ENCODE measurements at regions not wholly inside any gene's neighbourhood (a gene's known extent, or its start where the extent isn't known, plus 50 kb on each side); places are given as distances from the start of the nearest gene placed in this dataset.

DNA sequence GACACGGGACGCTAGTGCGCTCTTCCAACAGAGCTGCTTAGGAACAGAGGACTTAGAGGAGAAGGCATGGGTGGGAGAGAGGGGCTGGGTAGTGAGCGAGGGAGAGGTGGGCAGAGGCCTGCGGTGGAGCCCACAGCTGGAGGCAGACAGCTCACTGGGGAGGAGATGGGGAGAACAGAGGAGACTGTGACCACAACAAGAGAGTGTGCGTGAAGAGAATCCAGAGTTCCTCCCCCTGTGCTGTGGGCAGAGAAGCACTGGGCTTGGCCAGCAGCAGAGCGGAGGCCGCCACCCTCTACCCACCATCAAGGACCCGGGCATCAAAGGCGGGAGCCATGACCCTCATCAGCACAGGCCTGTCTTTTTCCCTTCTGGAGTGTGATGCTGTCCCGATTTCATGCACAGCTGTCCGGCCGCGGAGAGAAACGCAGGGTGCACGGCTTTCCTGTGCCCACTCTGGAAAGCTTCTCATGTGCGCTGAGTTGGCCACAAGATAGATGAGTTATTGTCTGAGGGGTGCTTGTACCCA lies 228.3 kb upstream of the IRX4 start:
- TF ChIP-seq ZFX (IDR thresholded peaks at IDR 0.05; ENCODE audit: borderline replicate concordance): no peak
- TF ChIP-seq, protein P1, sequence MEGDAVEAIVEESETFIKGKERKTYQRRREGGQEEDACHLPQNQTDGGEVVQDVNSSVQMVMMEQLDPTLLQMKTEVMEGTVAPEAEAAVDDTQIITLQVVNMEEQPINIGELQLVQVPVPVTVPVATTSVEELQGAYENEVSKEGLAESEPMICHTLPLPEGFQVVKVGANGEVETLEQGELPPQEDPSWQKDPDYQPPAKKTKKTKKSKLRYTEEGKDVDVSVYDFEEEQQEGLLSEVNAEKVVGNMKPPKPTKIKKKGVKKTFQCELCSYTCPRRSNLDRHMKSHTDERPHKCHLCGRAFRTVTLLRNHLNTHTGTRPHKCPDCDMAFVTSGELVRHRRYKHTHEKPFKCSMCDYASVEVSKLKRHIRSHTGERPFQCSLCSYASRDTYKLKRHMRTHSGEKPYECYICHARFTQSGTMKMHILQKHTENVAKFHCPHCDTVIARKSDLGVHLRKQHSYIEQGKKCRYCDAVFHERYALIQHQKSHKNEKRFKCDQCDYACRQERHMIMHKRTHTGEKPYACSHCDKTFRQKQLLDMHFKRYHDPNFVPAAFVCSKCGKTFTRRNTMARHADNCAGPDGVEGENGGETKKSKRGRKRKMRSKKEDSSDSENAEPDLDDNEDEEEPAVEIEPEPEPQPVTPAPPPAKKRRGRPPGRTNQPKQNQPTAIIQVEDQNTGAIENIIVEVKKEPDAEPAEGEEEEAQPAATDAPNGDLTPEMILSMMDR (IDR thresholded peaks at IDR 0.05): no peak
- H3K27ac ChIP-seq: no peak overlapping the region

DNA sequence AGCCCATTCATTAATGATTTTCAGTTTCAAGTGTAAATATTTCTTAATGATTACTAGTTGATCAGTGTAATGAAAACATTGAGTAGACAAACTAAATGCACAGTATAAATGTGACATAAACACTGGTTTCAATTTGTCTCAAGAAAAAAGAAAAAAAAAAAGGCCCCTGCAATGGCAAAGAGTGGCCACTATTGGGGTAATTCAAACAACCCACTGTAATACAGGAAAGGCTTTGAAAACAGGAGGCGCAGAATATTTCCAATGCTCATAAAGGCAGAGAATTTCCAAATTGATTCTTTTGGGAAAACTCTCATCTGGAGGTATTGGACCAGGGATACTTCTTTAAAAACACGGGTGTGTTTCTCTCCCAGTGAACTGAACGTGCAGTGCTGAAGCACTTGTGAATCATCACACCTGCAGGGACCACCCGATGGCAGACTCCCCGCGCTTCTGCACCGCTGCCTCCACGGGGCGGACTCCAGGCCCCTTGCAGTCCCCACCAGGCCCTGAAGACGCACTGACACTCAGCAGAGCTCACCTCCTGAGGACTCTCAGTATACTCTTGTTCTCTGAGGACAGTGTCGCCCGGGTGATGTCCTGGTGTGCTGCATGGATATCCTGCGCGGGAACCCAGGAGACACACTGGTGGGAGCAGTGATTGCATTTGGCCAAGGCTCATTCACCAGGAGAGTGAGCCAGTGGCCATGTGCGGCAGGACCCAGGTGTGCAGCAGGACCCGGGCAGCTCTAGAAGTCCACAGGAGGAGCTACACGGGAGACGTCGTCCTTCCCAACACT lies 227.6 kb upstream of the IRX4 start:
- H3K27ac ChIP-seq: no peak overlapping the region
- TF ChIP-seq, protein P1 (IDR thresholded peaks at IDR 0.05): no peak
- TF ChIP-seq ZFX (IDR thresholded peaks at IDR 0.05; ENCODE audit: borderline replicate concordance): no peak

DNA sequence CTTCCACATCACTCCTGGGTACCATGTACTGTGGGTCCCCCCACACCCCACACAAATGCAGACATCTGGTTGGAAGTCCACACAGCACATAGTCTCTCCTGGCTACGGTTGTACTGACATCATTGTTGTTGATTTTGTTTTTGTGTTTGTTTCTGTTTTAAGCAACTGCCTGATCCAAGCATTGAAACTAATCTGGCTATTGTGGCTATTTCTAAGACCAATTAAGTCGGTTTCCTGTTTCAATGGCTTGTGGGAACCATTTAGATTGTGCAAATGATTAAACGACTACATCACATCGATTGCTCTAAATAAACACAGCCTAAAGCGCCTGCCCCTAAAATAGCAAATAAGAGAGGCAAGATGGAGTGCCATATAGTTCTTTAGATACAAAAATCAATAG lies 226.8 kb upstream of the IRX4 start:
- H3K27ac ChIP-seq: no peak overlapping the region
- TF ChIP-seq, protein P1 (IDR thresholded peaks at IDR 0.05): no peak
- TF ChIP-seq ZFX (IDR thresholded peaks at IDR 0.05; ENCODE audit: borderline replicate concordance): no peak

DNA sequence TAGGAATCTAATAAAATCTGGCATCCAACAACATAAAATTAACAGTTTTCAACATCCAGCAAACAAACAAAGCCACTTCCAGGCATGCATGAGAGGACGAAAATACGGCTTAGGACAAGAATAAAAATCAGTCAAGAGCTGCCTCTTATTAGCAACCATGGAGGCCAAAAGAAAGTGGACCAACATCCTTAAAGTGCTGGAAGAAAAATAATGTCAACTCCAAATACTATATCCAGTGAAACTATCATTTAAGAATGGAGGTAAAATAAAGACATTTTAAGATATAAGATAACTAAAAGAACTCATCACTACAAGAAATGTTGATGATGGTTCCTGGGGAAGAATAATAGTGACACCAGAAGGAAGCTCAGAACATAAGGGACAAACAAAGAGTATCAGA lies 224.0 kb upstream of the IRX4 start:
- no peak overlapping the region for H3K27ac ChIP-seq
- TF ChIP-seq ZFX (IDR thresholded peaks at IDR 0.05; ENCODE audit: borderline replicate concordance): no peak
- TF ChIP-seq, protein P1 (IDR thresholded peaks at IDR 0.05): no peak

DNA sequence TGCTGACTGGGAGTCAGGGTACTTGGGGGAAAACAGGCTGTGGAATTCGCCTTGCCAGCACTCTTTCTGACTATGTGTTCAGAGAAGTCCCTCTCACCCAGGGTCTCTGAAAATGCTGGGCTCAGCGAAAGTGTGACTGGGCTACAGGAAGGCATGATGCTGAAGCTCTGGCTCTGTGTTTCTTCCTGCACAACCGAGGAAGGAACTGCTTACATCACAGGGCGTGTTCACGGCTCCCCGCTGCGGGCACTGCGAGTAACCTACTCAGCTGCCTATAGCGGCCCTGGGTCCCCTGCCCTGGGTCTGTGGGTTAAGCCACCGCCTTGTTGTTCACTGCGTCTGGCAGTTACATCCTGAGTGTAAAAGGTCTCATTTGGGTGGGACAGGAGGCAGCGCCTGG lies 222.4 kb upstream of the IRX4 start:
- TF ChIP-seq, protein P1 (IDR thresholded peaks at IDR 0.05): no peak
- no peak for TF ChIP-seq ZFX (IDR thresholded peaks at IDR 0.05; ENCODE audit: borderline replicate concordance)
- no peak overlapping the region for H3K27ac ChIP-seq

DNA sequence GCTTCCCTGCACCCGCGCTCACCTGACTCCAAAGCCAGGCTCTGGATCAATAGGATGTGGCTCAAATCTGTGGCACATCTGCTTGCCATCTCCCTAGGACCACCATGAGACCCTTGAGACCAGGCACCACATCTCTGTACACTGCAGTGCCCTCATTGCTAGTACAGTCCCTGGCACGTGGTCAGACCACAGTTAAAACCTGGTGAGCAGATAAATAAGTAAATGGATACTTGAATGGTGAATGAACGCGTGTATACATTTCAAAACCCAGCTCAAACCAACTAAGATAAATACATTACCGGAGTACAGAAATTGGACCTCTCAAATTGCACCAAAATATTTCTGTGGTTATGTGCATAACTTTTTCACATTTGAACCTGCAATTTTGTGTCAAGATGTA lies 221.2 kb upstream of the IRX4 start:
- TF ChIP-seq, protein P1 (IDR thresholded peaks at IDR 0.05): no peak
- no peak for TF ChIP-seq ZFX (IDR thresholded peaks at IDR 0.05; ENCODE audit: borderline replicate concordance)
- no peak overlapping the region for H3K27ac ChIP-seq
